ENCODE measurements at regions not wholly inside any gene's neighbourhood (a gene's known extent, or its start where the extent isn't known, plus 50 kb on each side); places are given as distances from the start of the nearest gene placed in this dataset.
"Not testable (repeated sequence)": the region's sequence is repeated elsewhere in the genome, so short reads cannot be mapped to it uniquely, and the experiment has no call there.

DNA sequence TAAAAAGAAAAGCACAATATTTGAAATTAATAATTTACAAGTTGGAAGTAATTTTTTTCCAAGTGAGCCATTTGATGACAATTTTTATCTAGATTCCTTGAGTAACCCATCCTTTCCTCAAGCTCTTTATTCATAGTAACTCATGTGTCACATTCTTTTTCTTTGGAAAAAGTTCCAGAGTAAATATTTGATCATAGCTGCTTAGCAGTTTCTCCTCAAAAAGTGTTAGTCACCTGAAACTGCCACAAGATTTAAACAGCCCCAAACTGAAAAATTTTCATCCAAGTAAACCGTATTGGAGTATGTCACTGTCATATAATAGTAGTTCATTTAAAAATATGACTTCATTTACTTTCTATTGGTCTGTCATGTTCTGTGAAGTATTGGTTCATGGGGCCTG lies 94.6 kb upstream of the CASK start:
- H3K27me3 Mint-ChIP-seq (ENCODE audit: low read depth): peaks cover 3% of the 10 kb centered on the region
- TF ChIP-seq, protein P1, sequence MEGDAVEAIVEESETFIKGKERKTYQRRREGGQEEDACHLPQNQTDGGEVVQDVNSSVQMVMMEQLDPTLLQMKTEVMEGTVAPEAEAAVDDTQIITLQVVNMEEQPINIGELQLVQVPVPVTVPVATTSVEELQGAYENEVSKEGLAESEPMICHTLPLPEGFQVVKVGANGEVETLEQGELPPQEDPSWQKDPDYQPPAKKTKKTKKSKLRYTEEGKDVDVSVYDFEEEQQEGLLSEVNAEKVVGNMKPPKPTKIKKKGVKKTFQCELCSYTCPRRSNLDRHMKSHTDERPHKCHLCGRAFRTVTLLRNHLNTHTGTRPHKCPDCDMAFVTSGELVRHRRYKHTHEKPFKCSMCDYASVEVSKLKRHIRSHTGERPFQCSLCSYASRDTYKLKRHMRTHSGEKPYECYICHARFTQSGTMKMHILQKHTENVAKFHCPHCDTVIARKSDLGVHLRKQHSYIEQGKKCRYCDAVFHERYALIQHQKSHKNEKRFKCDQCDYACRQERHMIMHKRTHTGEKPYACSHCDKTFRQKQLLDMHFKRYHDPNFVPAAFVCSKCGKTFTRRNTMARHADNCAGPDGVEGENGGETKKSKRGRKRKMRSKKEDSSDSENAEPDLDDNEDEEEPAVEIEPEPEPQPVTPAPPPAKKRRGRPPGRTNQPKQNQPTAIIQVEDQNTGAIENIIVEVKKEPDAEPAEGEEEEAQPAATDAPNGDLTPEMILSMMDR (IDR thresholded peaks at IDR 0.05): no peak
- H3K27ac Mint-ChIP-seq (ENCODE audit: unreplicated experiment): no peak overlapping the region
- no peak for DNase-seq (ENCODE audit: low spot score)
- H3K4me1 Mint-ChIP-seq (ENCODE audit: low read depth): no peaks in the 10 kb centered on the region
- H3K9me3 Mint-ChIP-seq (ENCODE audit: low read depth): peaks cover 14% of the 10 kb centered on the region
- no peaks in the 10 kb centered on the region for H3K36me3 Mint-ChIP-seq (ENCODE audit: low read depth)
- H3K4me3 Mint-ChIP-seq (ENCODE audit: unreplicated experiment): no peak overlapping the region

DNA sequence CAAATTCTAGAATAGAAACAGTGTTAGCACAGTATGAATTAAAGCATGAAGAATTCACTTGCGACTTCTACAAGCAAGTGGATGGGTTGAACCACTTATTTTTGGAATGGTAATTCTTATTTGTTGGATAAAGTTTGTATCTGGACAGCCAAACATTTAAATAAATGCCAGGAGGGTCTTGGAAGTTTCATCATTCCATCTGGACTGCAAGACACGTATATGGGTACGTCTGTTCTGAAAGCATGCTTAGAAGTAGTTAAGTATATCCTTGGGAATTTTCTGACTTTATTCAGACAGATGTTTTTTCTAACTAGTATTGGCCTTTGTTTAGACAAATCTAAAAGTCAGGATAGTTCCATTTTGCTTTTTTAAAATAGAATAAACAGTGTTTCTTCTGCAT lies 77.5 kb upstream of the CASK start:
- Mint-ChIP-seq H3K27ac (ENCODE audit: unreplicated experiment) (no peak overlapping the region), H3K4me1 (ENCODE audit: low read depth) (no peaks in the 10 kb centered on the region), H3K36me3 (ENCODE audit: low read depth) (no peaks in the 10 kb centered on the region), H3K4me3 (ENCODE audit: unreplicated experiment) (no peak overlapping the region), H3K9me3 (ENCODE audit: low read depth) (peaks cover 22% of the 10 kb centered on the region), H3K27me3 (ENCODE audit: low read depth) (peaks cover 2% of the 10 kb centered on the region)
- TF ChIP-seq, protein P1 (IDR thresholded peaks at IDR 0.05): no peak
- no peak for DNase-seq (ENCODE audit: low spot score)

DNA sequence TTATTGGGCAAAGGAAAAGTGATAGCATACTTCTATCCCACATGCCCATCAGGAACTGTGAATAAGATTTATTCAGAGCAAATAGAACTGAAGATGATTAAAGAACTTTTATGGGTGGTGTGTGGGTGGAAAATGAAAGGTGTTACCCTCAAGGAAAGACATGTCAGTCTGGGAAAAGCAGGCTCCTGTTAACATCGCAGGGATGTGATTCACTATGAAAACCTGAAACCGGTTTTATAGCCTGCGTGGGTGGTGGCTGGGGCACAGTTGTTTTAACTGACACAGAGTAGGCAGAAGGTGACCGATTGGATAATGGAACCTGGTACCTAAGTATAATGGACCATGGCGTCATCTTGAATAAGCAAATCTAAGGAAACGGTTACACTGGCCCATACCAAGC lies 61.3 kb upstream of the CASK start:
- no peaks in the 10 kb centered on the region for H3K4me1 Mint-ChIP-seq (ENCODE audit: low read depth)
- no peaks in the 10 kb centered on the region for H3K36me3 Mint-ChIP-seq (ENCODE audit: low read depth)
- peaks cover 12% of the 10 kb centered on the region for H3K9me3 Mint-ChIP-seq (ENCODE audit: low read depth)
- no peak for DNase-seq (ENCODE audit: low spot score)
- H3K4me3 Mint-ChIP-seq (ENCODE audit: unreplicated experiment): no peak overlapping the region
- H3K27me3 Mint-ChIP-seq (ENCODE audit: low read depth): no peaks in the 10 kb centered on the region
- TF ChIP-seq, protein P1 (IDR thresholded peaks at IDR 0.05): no peak
- no peak overlapping the region for H3K27ac Mint-ChIP-seq (ENCODE audit: unreplicated experiment)

DNA sequence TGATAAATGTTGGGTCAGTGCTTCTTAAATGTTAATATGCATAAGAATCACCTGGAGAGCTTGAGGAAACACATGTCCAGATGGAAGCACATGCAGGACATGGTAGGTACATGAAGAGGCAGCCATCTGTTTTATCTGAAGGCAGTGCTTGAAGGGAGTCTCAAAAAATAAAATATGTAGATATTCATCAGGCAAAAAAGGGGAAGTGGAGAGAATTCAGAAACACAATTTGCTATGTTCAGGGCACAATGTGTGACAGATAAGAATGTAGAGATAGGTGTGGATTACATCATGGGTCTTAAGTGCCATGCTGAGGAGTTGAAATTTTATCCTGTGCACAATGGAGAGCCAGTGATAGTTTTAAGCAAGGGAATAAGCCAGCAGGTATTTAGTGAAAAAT lies 59.6 kb upstream of the CASK start:
- TF ChIP-seq, protein P1 (IDR thresholded peaks at IDR 0.05): no peak
- Mint-ChIP-seq H3K36me3 (ENCODE audit: low read depth) (no peaks in the 10 kb centered on the region), H3K4me3 (ENCODE audit: unreplicated experiment) (no peak overlapping the region), H3K27ac (ENCODE audit: unreplicated experiment) (no peak overlapping the region), H3K9me3 (ENCODE audit: low read depth) (peaks cover 12% of the 10 kb centered on the region), H3K4me1 (ENCODE audit: low read depth) (no peaks in the 10 kb centered on the region), H3K27me3 (ENCODE audit: low read depth) (peaks cover 2% of the 10 kb centered on the region)
- no peak for DNase-seq (ENCODE audit: low spot score)

DNA sequence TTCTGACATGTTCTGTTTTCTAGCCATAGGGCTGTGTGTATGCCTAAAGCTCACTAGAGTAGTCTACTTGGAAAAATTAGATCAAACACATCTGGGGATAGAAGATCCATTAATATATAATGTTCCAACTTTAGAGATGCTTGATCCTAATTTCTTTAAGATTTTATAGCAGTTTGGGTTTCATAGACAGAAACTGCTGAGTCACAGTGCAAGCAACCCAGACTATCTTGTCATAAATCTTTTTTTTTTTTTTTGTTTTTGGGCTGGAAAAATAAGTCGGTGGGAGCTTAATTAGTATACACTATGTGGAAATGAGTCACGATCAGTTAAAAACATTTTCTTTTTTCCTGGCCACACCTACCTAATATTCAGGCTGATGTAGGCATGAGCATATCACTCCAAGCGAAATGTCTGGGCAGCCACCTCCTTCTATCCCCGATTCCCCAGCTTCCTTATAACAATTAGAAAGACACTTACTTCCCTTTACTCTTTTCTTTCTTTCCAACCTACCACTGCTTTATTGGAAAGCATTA lies 58.2 kb upstream of the CASK start:
- TF ChIP-seq, protein P1 (IDR thresholded peaks at IDR 0.05): no peak
- Mint-ChIP-seq H3K4me1 (ENCODE audit: low read depth) (no peaks in the 10 kb centered on the region), H3K36me3 (ENCODE audit: low read depth) (no peaks in the 10 kb centered on the region), H3K4me3 (ENCODE audit: unreplicated experiment) (no peak overlapping the region), H3K27me3 (ENCODE audit: low read depth) (peaks cover 2% of the 10 kb centered on the region), H3K9me3 (ENCODE audit: low read depth) (peaks cover 12% of the 10 kb centered on the region), H3K27ac (ENCODE audit: unreplicated experiment) (no peak overlapping the region)
- no peak for DNase-seq (ENCODE audit: low spot score)

DNA sequence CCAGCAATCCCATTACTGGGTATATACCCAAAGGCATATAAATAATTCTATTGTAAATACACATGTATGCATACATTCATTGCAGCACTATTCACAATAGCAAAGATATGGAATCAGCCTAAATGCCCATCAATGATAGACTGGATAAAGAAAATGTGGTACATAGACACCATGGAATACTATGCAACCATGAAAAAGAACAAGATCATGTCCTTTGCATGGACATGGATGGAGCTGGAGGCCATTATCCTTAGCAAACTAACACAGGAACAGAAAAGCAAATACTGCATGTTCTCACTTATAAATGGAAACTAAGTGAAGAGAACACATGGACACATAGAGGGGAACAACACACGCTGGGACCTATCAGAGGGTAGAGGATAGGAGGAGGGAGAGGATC lies 51.3 kb upstream of the CASK start:
- H3K9me3 Mint-ChIP-seq (ENCODE audit: low read depth): peaks cover 23% of the 10 kb centered on the region
- not testable (repeated sequence) for H3K27ac Mint-ChIP-seq (ENCODE audit: unreplicated experiment); H3K4me3 Mint-ChIP-seq (ENCODE audit: unreplicated experiment); H3K4me1 Mint-ChIP-seq (ENCODE audit: low read depth); H3K36me3 Mint-ChIP-seq (ENCODE audit: low read depth); DNase-seq (ENCODE audit: low spot score); H3K27me3 Mint-ChIP-seq (ENCODE audit: low read depth)
